ENCODE measurements at regions not wholly inside any gene's neighbourhood (a gene's known extent, or its start where the extent isn't known, plus 50 kb on each side); places are given as distances from the start of the nearest gene placed in this dataset.

DNA sequence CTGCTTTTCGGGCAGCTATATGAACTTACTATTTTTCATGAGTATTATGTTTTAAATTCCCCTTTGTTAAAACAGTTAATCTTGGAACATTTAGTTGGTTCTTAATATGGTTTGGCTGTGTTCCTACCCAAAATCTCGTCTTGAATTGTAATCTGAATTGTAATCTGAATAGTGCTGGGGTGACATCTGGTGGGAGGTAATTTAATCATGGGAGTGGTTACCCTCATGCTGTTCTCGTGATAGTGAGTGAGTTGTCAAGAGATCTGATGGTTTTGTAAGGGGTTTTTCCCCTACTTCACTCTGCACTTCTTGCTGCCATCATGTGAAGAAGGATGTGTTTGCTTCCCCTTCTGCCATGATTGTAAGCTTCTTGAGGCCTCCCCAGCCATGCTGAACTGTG is 305.4 kb upstream of the MAP3K7 start:
- no TSS peak for BruUV-seq (replicated peaks)
- no peak for TF ChIP-seq CTCF (IDR thresholded peaks at IDR 0.05; ENCODE audit: insufficient read depth in 1 of 2, low read depth in 1 of 2, low read length in 1 of 2, severe bottlenecking in 1 of 2, unreplicated experiment in 1 of 2)
- no peaks in the 10 kb centered on the region for H3K4me1 ChIP-seq
- POLR2A ChIA-PET: no interaction called here
- Mint-ChIP-seq H3K36me3 (ENCODE audit: insufficient read depth, unreplicated experiment) (no peaks in the 10 kb centered on the region), H3K4me1 (ENCODE audit: low read depth, unreplicated experiment) (no peaks in the 10 kb centered on the region), H3K4me3 (ENCODE audit: unreplicated experiment) (no peak overlapping the region), H3K9me3 (ENCODE audit: unreplicated experiment) (no peaks in the 10 kb centered on the region), H3K27me3 (ENCODE audit: insufficient read depth, unreplicated experiment) (peaks cover 10% of the 10 kb centered on the region), H3K27ac (ENCODE audit: unreplicated experiment) (no peak overlapping the region)
- no peak for DNase-seq
- intact Hi-C loops (cut with micrococcal nuclease; ENCODE audit: unreplicated experiment): no loop called here
- H3K36me3 ChIP-seq (ENCODE audit: control insufficient read depth, insufficient read depth, low read length): no peaks in the 10 kb centered on the region
- H3K27me3 ChIP-seq (replicated peaks; ENCODE audit: control insufficient read depth, insufficient read depth, low read length): no peaks in the 10 kb centered on the region; the same call in 1 of the 2 replicates
- H3K9me3 ChIP-seq: no peaks in the 10 kb centered on the region
- CTCF ChIA-PET: no interaction called here
- H3K4me3 ChIP-seq (ENCODE audit: low read depth, low read length): no peak overlapping the region

DNA sequence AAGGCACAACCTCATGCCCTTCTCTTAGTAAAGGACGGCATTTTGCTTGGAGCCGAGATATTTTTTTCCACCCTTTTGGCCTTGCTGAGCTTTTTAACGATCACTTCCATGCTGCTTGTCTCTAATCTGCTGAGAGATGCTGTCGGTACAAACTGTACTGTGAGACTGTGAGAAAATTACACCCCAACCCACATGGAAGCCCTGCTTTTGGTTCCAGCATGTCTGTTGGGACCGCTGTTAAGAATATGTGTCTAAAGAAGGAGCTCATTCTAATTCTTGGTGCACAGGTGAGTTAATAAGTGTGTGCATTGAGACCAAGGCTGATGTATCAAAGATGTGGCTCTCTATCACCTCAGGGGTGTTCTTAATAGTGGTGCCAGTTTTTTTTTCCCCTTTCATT is 304.5 kb upstream of the MAP3K7 start:
- H3K4me1 Mint-ChIP-seq (ENCODE audit: low read depth, unreplicated experiment): no peaks in the 10 kb centered on the region
- H3K27me3 ChIP-seq (replicated peaks; ENCODE audit: control insufficient read depth, insufficient read depth, low read length): no peaks in the 10 kb centered on the region; the same call in 1 of the 2 replicates
- no TSS peak for BruUV-seq (replicated peaks)
- ChIA-PET POLR2A (no interaction called here), CTCF (no interaction called here)
- no peaks in the 10 kb centered on the region for H3K9me3 Mint-ChIP-seq (ENCODE audit: unreplicated experiment)
- H3K4me1 ChIP-seq: no peaks in the 10 kb centered on the region
- intact Hi-C loops (cut with micrococcal nuclease; ENCODE audit: unreplicated experiment): no loop called here
- H3K36me3 ChIP-seq (ENCODE audit: control insufficient read depth, insufficient read depth, low read length): no peaks in the 10 kb centered on the region
- H3K4me3 ChIP-seq (ENCODE audit: low read depth, low read length): no peak overlapping the region
- peaks cover 10% of the 10 kb centered on the region for H3K27me3 Mint-ChIP-seq (ENCODE audit: insufficient read depth, unreplicated experiment)
- no peak overlapping the region for H3K27ac Mint-ChIP-seq (ENCODE audit: unreplicated experiment)
- H3K9me3 ChIP-seq: no peaks in the 10 kb centered on the region
- no peak for TF ChIP-seq CTCF (IDR thresholded peaks at IDR 0.05; ENCODE audit: insufficient read depth in 1 of 2, low read depth in 1 of 2, low read length in 1 of 2, severe bottlenecking in 1 of 2, unreplicated experiment in 1 of 2)
- H3K4me3 Mint-ChIP-seq (ENCODE audit: unreplicated experiment): no peak overlapping the region
- H3K36me3 Mint-ChIP-seq (ENCODE audit: insufficient read depth, unreplicated experiment): no peaks in the 10 kb centered on the region
- no peak for DNase-seq

- no peak overlapping the region for H3K27ac Mint-ChIP-seq (ENCODE audit: unreplicated experiment)
- H3K9me3 Mint-ChIP-seq (ENCODE audit: unreplicated experiment): no peaks in the 10 kb centered on the region
- H3K27me3 ChIP-seq (replicated peaks; ENCODE audit: control insufficient read depth, insufficient read depth, low read length): no peaks in the 10 kb centered on the region; the same call in 1 of the 2 replicates
- H3K4me3 ChIP-seq (ENCODE audit: low read depth, low read length): no peak overlapping the region
- H3K36me3 Mint-ChIP-seq (ENCODE audit: insufficient read depth, unreplicated experiment): no peaks in the 10 kb centered on the region
- no peaks in the 10 kb centered on the region for H3K9me3 ChIP-seq
- intact Hi-C loops (cut with micrococcal nuclease; ENCODE audit: unreplicated experiment): no loop called here
- no peak for DNase-seq
- no peaks in the 10 kb centered on the region for H3K36me3 ChIP-seq (ENCODE audit: control insufficient read depth, insufficient read depth, low read length)
- TF ChIP-seq CTCF (IDR thresholded peaks at IDR 0.05; ENCODE audit: insufficient read depth in 1 of 2, low read depth in 1 of 2, low read length in 1 of 2, severe bottlenecking in 1 of 2, unreplicated experiment in 1 of 2): no peak
- H3K4me3 Mint-ChIP-seq (ENCODE audit: unreplicated experiment): no peak overlapping the region
- H3K4me1 ChIP-seq: no peaks in the 10 kb centered on the region
- CTCF ChIA-PET: no interaction called here
- peaks cover 10% of the 10 kb centered on the region for H3K27me3 Mint-ChIP-seq (ENCODE audit: insufficient read depth, unreplicated experiment)
- POLR2A ChIA-PET: no interaction called here
- no peaks in the 10 kb centered on the region for H3K4me1 Mint-ChIP-seq (ENCODE audit: low read depth, unreplicated experiment)
- no TSS peak for BruUV-seq (replicated peaks)
Observed at GRCh38 chr6:90890683-90891330, 303.9 kb upstream of the MAP3K7 start.

Data from Caco-2 (cell line).